ENCODE measurements at regions not wholly inside any gene's neighbourhood (a gene's known extent, or its start where the extent isn't known, plus 50 kb on each side); places are given as distances from the start of the nearest gene placed in this dataset.

DNA sequence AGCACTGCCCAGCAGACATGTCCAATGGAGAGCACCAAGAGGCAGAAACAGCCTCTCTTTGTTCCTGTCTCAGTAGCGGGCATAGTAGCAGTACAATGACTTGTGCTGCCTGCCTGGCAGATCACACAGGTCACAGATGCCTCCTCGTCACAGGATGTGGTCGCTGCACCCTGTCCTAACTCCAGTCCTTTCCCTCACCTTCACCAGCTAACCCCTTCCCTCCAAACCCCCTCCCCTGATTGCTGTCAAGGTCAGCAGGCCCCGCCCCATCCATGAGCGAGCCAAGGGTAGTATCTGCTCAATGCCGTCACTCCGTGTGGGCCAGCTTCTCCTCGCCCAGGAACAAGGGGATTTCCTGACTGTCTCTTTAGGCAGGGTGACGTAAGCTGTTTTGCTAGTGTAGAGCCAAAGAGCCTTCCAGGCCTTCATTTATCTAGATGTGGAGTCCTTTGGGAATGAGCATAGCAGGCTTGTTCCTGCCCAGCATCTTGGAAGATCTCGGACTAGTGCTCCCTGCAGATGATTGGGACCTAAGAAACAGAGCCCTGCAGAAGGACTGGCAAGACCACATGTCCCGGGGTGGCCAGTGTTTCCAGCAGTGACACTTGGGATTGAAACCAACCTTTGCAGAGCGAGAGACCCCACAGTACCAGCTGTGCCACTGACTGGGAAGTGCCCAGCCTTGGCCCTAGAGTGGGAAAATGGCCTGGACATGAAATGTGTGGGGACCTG, 75.9 kb upstream of the TNRC6C start:
- peaks cover 0 to 4% (median 0%) of the 10 kb centered on the region in 3 donors for H3K27me3 ChIP-seq
- intact Hi-C loops (cut with DNase I; ENCODE audit: low total_unique reads), result no loop called here
- TF ChIP-seq, protein P1, sequence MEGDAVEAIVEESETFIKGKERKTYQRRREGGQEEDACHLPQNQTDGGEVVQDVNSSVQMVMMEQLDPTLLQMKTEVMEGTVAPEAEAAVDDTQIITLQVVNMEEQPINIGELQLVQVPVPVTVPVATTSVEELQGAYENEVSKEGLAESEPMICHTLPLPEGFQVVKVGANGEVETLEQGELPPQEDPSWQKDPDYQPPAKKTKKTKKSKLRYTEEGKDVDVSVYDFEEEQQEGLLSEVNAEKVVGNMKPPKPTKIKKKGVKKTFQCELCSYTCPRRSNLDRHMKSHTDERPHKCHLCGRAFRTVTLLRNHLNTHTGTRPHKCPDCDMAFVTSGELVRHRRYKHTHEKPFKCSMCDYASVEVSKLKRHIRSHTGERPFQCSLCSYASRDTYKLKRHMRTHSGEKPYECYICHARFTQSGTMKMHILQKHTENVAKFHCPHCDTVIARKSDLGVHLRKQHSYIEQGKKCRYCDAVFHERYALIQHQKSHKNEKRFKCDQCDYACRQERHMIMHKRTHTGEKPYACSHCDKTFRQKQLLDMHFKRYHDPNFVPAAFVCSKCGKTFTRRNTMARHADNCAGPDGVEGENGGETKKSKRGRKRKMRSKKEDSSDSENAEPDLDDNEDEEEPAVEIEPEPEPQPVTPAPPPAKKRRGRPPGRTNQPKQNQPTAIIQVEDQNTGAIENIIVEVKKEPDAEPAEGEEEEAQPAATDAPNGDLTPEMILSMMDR (IDR thresholded peaks at IDR 0.05), result no peak
- TF ChIP-seq EP300 (IDR thresholded peaks at IDR 0.05) (no peak), POLR2AphosphoS5 (IDR thresholded peaks at IDR 0.05) (peak in 1 of 3 donors; percentile 7)
- H3K9me3 ChIP-seq, result no peaks in the 10 kb centered on the region
- peak overlapping the region in 4 of 5 donors; percentile 35 to 83 (median 70) for H3K27ac ChIP-seq
- H3K4me3 ChIP-seq, result no peak overlapping the region
- DNase-seq, result peak; percentile 44 to 91
- WGBS, 5 donors, result 38 to 55% (median 43%) methylated on average over 12 of the region's 12 CpGs
- peaks cover 18 to 47% (median 39%) of the 10 kb centered on the region in 4 donors for H3K4me1 ChIP-seq
- no peaks in the 10 kb centered on the region for H3K36me3 ChIP-seq

DNA sequence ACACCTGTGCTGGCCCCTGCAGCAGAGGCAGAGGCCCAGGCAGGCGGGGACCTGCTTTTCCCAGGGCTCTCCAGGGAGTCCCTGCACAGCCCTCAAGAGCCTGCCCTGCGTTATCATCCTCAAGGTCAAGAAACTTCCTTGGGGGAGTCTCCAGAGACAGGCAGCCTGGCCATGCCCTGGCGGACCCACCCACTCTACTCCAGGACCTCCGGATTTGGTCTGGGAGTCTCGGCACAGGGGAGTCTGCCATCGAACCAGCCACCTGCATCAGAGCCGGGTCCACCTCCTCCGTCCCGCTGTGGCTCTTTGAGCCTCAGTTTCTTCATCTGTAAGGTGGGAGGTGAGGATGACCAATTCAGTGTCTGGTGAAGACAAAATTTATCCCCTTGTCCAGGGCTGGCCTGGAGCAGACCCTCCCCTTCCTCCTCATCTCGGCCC, 75.3 kb upstream of the TNRC6C start:
- peaks cover 19 to 48% (median 43%) of the 10 kb centered on the region in 4 donors for H3K4me1 ChIP-seq
- no peak overlapping the region for H3K4me3 ChIP-seq
- intact Hi-C loops (cut with DNase I; ENCODE audit: low total_unique reads), result no loop called here
- peaks cover 0 to 4% (median 0%) of the 10 kb centered on the region in 3 donors for H3K27me3 ChIP-seq
- TF ChIP-seq POLR2AphosphoS5 (IDR thresholded peaks at IDR 0.05) (no peak), POLR2A (IDR thresholded peaks at IDR 0.05) (no peak), EP300 (IDR thresholded peaks at IDR 0.05) (no peak)
- TF ChIP-seq, protein P1 (IDR thresholded peaks at IDR 0.05), result no peak
- no peaks in the 10 kb centered on the region for H3K9me3 ChIP-seq
- DNase-seq, result no peak
- no peaks in the 10 kb centered on the region for H3K36me3 ChIP-seq
- 88 to 94% (median 91%) methylated on average over 10 of the region's 10 CpGs for WGBS, 5 donors
- H3K27ac ChIP-seq, result peak overlapping the region in 4 of 5 donors; percentile 35 to 83 (median 70)

DNA sequence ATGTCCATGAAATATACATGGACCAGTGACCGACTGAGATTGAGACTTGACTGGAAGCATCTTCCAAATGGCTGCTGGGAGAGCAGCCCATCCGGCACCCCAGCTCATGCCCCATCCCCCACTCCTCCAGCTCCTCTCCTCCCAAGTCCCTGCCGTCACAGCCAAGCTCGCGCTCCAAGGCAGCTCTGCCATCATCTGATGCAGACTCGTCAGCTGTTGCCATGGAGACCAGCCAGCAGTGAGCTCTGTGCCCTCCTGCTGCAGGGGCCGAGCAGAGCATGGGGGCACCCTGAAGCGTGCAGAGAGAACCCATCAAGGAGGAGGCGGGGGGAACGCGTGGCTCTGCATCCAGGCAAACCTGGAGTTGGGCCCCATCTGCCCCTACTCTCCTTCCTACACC, 74.5 kb upstream of the TNRC6C start:
- intact Hi-C loops (cut with DNase I; ENCODE audit: low total_unique reads), result no loop called here
- Histone ChIP-seq H3K4me3 (no peak overlapping the region), H3K9me3 (no peaks in the 10 kb centered on the region), H3K4me1 (peaks cover 19 to 52% (median 44%) of the 10 kb centered on the region in 4 donors), H3K36me3 (no peaks in the 10 kb centered on the region), H3K27ac (peak overlapping the region in 1 of 5 donors; percentile 39), H3K27me3 (peaks cover 0 to 4% (median 0%) of the 10 kb centered on the region in 3 donors)
- peak in 1 of 2 donors; percentile 89 for DNase-seq
- TF ChIP-seq EP300 (IDR thresholded peaks at IDR 0.05), result no peak
- TF ChIP-seq, protein P1 (IDR thresholded peaks at IDR 0.05), result no peak
- TF ChIP-seq POLR2AphosphoS5 (IDR thresholded peaks at IDR 0.05), result no peak
- no peak for TF ChIP-seq POLR2A (IDR thresholded peaks at IDR 0.05)
- 45 to 65% (median 56%) methylated on average over 2 to 11 of the region's 11 CpGs for whole genome bisulfite sequencing, 5 donors

DNA sequence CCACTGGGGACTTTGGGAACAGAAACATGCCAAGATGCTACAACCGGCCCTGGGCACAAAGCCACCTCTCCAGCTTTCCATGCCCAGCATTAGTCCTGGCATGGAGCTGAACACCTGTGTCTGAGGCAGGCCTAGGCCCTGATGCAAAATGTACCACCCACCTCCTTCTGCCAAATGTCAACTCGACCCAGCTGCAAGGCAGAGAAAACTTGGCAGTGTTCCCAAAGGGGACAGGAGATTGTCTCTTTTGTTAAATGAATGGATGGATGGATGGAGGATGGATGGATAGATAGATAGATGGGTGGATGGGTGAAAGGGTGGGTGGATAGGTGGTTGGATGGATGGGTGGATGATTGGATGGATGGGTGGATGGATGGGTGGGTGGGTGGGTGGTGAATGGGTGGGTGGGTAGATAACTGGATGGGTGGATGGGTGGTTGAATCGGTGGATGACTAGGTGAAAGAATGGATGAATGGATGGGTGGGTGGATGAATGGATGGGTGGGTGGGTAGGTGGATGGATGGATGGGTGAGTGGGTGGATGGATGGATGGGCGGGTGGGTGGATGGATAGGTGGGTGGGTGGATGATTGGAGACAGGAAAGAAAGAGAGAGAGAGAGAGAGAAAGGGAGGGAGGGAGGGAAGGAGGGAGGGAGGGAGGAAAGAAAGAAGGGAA, 73.4 kb upstream of the TNRC6C start:
- H3K27me3 ChIP-seq, result peaks cover 0 to 8% (median 0%) of the 10 kb centered on the region in 3 donors
- no peaks in the 10 kb centered on the region for H3K36me3 ChIP-seq
- WGBS, 5 donors, result 63 to 79% (median 73%) methylated on average over 3 to 4 of the region's 4 CpGs
- intact Hi-C loops (cut with DNase I; ENCODE audit: low total_unique reads), result no loop called here
- peaks cover 19 to 52% (median 44%) of the 10 kb centered on the region in 4 donors for H3K4me1 ChIP-seq
- TF ChIP-seq EP300 (IDR thresholded peaks at IDR 0.05), result no peak
- no peak for TF ChIP-seq POLR2AphosphoS5 (IDR thresholded peaks at IDR 0.05)
- TF ChIP-seq, protein P1 (IDR thresholded peaks at IDR 0.05), result no peak
- no peak for TF ChIP-seq POLR2A (IDR thresholded peaks at IDR 0.05)
- no peak overlapping the region for H3K27ac ChIP-seq
- DNase-seq, result no peak
- H3K4me3 ChIP-seq, result no peak overlapping the region
- H3K9me3 ChIP-seq, result no peaks in the 10 kb centered on the region

Measured in stomach (tissue), 8 donors.